ENCODE measurements at regions not wholly inside any gene's neighbourhood (a gene's known extent, or its start where the extent isn't known, plus 50 kb on each side); places are given as distances from the start of the nearest gene placed in this dataset.
"Not testable (repeated sequence)": the region's sequence is repeated elsewhere in the genome, so short reads cannot be mapped to it uniquely, and the experiment has no call there.

DNA sequence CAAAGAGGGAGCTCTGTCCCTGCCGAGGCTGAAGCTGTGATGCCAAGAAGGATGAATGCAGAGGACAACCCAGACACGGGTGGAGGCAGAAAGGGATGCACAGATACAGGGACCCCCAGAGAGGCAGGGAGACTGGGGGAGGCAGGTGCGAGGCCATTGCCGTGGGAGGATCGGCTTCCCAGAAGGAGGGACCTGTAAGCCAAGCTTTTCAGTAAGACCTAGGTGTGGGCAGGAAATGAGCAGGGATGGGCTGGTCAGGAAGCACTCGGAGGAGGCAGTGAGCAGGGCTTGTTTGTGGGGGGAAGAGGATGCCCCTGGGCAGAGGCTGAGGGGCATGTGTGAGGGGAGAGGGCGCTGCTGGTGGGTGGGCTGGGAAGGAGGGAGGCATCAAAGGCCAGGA, 67.7 kb upstream of the WNT4 start:
- TF ChIP-seq, protein P1, sequence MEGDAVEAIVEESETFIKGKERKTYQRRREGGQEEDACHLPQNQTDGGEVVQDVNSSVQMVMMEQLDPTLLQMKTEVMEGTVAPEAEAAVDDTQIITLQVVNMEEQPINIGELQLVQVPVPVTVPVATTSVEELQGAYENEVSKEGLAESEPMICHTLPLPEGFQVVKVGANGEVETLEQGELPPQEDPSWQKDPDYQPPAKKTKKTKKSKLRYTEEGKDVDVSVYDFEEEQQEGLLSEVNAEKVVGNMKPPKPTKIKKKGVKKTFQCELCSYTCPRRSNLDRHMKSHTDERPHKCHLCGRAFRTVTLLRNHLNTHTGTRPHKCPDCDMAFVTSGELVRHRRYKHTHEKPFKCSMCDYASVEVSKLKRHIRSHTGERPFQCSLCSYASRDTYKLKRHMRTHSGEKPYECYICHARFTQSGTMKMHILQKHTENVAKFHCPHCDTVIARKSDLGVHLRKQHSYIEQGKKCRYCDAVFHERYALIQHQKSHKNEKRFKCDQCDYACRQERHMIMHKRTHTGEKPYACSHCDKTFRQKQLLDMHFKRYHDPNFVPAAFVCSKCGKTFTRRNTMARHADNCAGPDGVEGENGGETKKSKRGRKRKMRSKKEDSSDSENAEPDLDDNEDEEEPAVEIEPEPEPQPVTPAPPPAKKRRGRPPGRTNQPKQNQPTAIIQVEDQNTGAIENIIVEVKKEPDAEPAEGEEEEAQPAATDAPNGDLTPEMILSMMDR (IDR thresholded peaks at IDR 0.05; ENCODE audit: low read length, missing control alignments): no peak
- DNase-seq (ENCODE audit: low read depth): no peak
- H3K4me3 ChIP-seq (replicated peaks; ENCODE audit: low read depth, low read length): no peak overlapping the region

DNA sequence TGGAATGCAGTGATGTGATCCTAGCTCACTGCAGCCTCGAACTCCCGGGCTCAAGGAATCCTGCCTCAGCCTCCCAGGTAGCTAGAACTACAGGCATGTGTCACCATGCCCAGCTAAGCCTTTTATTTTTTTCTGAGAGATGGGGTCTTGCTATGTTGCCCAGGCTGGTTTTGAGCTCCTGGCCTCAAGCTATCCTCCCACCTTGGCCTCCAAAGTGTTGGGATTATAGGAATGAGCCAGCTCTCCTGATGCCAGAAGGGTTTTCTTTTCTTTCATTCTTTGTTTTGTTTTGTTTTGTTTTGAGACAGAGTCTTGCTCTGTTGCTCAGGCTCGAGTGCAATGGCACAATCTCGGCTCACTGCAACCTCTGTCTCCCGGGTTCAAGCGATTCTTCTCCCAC, 68.6 kb upstream of the WNT4 start:
- not testable (repeated sequence) for H3K4me3 ChIP-seq (replicated peaks; ENCODE audit: low read depth, low read length); DNase-seq (ENCODE audit: low read depth)

DNA sequence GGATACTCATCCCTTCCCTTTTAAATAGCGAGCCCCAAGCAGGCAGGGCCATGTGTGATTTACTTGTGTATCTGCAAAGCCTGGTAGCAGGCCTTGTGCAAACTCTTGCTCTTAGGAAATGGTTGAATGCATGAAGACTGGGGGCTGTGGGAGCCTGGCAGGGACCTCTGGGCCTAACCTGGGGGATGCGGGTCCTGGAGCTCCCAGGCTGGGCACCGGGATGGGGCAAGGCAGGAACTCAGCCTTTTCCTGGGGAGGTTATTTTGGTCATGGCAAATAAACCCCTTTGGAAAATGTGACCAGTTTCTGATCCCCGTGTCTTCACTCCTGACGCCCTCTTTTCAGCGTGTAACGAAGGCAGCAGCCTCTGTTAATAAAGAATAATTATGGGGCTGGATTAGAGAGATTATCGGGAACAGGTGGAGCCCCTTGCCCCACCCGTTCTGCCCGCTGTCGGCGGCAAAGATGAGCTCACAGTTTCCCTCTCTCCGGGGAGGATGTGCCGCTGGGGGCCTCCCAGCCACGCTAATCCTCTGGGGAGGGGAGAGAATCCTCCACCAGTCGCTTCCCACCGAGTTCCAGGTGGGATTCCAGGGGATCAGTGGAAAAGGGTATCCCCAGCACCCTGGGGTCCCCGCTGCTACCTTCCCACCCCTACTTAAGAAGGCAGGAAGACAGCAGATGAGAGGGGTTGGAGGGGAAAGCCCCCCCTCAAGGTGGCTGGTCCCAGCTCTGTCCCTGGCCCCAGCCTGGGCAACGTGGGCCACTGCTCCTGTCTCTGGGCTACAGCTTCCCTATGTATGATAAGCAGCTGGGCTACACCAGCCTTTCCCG, 69.7 kb upstream of the WNT4 start:
- no peak for DNase-seq (ENCODE audit: low read depth)
- H3K4me3 ChIP-seq (replicated peaks; ENCODE audit: low read depth, low read length): no peak overlapping the region
- TF ChIP-seq, protein P1 (IDR thresholded peaks at IDR 0.05; ENCODE audit: low read length, missing control alignments): no peak

DNA sequence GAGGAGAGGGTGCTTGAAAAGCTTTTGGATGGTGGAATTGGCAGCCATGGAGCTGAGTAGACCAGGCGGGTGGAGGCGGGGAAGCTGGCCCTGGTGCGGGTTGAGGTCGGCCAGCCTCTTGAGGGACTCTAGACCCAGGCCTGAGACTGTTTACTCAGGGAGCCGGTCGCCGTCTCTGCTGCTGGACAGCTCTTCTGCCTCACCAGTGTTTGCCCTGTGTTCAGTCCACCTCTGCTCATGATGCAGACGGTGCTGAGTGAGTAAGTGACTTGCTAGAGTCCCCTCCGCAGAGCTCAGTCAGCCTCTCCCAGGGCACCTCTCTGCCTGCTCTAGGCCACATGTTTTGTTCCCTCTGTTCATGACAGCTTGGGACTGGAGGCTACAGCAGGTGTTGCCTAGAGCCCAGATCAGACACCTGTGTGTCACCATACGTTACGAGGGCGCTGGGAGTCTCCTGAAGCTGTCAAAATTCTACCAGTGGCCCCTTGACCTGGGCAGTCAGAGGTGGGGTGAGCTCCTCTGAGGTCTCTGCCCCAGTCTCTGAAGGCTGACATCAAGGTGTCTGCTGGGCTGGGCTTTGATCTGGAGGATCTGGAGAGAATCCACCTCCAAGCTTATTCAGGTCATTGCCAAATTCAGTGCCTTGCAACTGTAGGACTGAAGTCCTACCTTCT, 73.5 kb upstream of the WNT4 start:
- no peak for DNase-seq (ENCODE audit: low read depth)
- TF ChIP-seq, protein P1 (IDR thresholded peaks at IDR 0.05; ENCODE audit: low read length, missing control alignments): no peak
- no peak overlapping the region for H3K4me3 ChIP-seq (replicated peaks; ENCODE audit: low read depth, low read length)

DNA sequence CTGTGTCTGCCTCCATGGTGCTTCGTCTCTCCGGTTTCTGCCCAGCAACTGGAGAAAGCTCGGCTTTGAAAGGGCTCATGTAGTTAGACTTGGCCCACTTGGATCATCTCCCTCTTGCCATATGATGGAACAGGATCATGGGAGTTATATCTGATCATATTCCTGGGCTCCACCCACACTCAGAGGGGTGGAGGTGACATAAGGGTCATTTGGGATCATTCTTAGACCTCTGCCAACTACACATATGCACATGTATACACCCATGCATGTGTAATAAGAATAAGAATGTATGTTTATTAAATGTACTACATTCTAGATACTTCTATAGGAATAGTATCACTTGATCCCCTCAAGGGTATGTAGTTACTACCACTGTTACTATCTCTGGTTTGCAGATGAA, 74.1 kb upstream of the WNT4 start:
- no peak for DNase-seq (ENCODE audit: low read depth)
- TF ChIP-seq, protein P1 (IDR thresholded peaks at IDR 0.05; ENCODE audit: low read length, missing control alignments): no peak
- H3K4me3 ChIP-seq (replicated peaks; ENCODE audit: low read depth, low read length): no peak overlapping the region

DNA sequence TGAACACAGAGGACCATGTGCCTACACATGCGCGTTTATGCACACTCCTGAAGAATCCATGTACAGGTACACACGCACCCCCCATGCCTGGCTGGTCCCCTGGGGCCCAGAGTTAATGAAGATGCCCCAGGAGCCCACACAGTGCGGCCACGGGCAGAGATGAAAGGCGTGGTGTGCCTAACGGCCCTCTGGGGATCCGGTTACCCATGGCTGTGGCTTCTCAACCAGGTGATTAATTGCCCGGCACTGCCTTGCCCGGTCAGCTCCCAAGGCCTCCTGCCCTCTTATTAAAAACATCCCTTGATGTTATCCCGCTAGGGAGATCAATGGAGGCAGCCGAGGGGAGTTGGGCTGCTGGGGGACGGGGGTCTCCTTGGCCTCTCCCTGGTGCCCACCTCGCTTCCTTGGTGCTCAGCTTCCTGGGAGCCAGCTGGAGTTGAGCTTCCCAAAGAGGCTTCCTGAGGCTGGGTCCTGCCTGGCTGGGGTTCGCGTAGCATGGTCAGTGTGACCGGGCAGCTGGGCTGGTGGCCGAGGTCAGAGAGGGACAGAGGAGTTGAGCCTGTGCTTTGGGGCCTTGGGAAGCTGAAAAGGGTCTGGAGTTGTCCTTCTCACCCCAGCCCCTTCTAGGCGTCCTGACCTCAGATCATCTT, 75.0 kb upstream of the WNT4 start:
- DNase-seq (ENCODE audit: low read depth): no peak
- TF ChIP-seq, protein P1 (IDR thresholded peaks at IDR 0.05; ENCODE audit: low read length, missing control alignments): no peak
- no peak overlapping the region for H3K4me3 ChIP-seq (replicated peaks; ENCODE audit: low read depth, low read length)

DNA sequence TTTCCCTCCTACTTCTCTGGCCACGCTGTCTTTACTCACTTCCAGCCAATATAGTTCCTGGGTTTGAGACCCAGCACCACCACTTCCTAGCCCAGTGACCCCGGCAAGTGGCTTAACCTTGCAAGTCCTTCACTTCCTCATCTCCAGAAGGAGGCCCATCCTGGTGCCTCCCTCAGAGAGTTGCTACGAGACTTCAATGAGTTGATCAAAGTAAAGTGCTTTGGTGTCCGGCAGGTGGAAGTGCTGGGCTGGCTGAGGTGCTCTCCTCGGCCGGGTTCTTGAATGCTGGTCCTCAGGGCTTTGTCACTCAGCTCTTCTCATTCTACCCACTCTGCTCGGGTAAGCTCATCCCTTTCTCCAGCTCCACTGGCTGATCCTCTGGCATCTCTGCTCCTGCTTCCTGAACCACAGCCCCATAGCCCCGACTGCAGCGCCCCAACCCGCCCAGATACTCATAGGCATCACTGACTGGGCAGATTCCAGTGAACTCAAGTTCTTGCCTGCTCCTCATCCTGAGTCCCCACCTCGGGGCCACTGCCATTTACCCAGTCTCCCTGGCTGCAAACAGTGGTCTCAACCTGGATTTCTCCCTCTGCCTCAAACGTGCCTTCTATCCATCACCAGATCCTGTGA, 75.8 kb upstream of the WNT4 start:
- H3K4me3 ChIP-seq (replicated peaks; ENCODE audit: low read depth, low read length): no peak overlapping the region
- no peak for DNase-seq (ENCODE audit: low read depth)
- TF ChIP-seq, protein P1 (IDR thresholded peaks at IDR 0.05; ENCODE audit: low read length, missing control alignments): no peak
